GM10248 (cell line): ENCODE measurements at regions not wholly inside any gene's neighbourhood (a gene's known extent, or its start where the extent isn't known, plus 50 kb on each side); places are given as distances from the start of the nearest gene placed in this dataset.

ENCODE experiments used
- CTCF ChIA-PET: fragments of 300-600 bp; sonication (Branson Sonifier 250); formaldehyde crosslinking; extraction: SDS; loops from one replicate; lab custom pipeline; 2021; ENCODE audit warnings: antibody characterized with exemption; lab: Yijun Ruan, JAX
- POLR2A ChIA-PET: fragments of 350-650 bp; sonication (Branson Sonifier 250); formaldehyde crosslinking; extraction: SDS; loops from one replicate; lab custom pipeline; 2020; ENCODE audit warnings: antibody characterized with exemption; lab: Yijun Ruan, JAX
- DNase-seq: peaks from one replicate; pipeline ENCODE4 v3.0.0; 2012; ENCODE audit errors: extremely low spot score
- CTCF ChIP-seq: IDR thresholded peaks from 2 replicates; pipeline ENCODE4 v1.5.1; 2012; ENCODE audit warnings: mild to moderate bottlenecking, low read depth; ENCODE audit errors: extremely low read depth, missing control alignments, control extremely low read depth

GRCh38 chr22:49303061-49303735 lies 524.5 kb downstream of the BRD1 start:
- CTCF ChIA-PET: interaction anchor here (1.3 kb wide), 1 partner anchor 256 kb away, joined by 3 read pairs; no protein-coding TSS in a partner anchor
- no peak for DNase-seq
- no peak for TF ChIP-seq CTCF
- POLR2A ChIA-PET: no interaction called here

DNA sequence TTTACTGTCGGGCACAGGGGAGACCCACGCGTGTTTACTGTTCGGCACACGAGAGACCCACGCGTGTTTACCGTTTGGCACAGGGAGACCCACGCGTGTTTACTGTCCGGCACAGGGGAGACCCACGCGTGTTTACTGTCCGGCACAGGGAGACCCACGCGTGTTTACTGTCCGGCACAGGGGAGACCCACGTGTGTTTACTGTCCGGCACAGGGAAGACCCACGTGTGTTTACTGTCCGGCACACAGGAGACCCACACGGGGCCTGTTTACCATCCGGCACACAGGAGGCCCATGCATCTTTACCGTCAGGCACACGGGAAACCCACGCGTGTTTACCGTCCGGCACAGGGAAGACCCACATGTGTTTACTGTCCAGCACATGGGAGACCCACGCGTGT lies 525.1 kb downstream of the BRD1 start:
- DNase-seq: no peak
- ChIA-PET CTCF (interaction anchor here (1.3 kb wide), 1 partner anchor 256 kb away, joined by 3 read pairs; no protein-coding TSS in a partner anchor), POLR2A (no interaction called here)
- no peak for TF ChIP-seq CTCF

DNA sequence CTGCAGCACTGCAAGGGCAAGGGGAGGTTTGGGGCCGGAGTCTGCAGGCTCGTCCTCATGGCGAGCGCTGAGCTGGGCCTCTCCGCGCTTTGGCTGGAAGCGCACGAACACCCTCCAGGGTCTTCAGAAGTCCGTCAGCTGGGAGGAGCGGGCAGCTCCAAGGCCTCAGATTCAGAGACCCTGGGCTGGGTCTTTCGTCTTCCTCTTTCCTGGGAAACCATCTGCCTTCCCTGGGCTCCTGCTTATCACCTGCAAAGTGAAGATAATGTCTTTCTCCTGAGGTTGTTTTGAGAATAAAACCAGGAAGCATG lies 525.6 kb downstream of the BRD1 start:
- POLR2A ChIA-PET: no interaction called here
- CTCF ChIA-PET: no interaction called here

GRCh38 chr22:49301398-49302149 lies 526.1 kb downstream of the BRD1 start:
- TF ChIP-seq CTCF: no peak
- POLR2A ChIA-PET: no interaction called here
- CTCF ChIA-PET: no interaction called here
- DNase-seq: no peak

More for the DNA sequence above, 525.6 kb downstream of the BRD1 start:
- DNase-seq: no peak
- TF ChIP-seq CTCF: no peak

DNA sequence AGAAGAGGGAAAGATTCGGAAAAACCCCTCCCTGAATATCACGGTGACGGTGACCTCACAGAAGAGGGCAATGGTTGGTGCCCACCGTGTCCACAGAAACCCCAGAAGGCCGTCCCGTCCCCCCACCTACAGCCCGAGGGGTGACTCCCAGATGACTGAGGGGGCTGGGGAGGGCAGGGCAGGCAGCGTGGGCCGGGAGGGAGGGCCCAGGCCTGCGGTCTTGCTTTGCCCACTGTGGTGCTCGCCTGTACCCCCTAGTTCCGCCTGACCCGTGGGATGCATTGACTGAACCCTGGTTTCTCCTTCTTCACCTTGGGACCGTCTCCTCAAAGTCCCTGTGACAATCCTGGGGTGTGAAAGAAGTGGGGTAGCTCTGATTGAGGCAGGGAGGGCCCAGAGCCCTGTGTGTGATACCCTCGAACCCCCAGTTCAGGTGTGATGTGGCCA lies 526.7 kb downstream of the BRD1 start:
- TF ChIP-seq CTCF: no peak
- ChIA-PET CTCF (no interaction called here), POLR2A (no interaction called here)
- no peak for DNase-seq

DNA sequence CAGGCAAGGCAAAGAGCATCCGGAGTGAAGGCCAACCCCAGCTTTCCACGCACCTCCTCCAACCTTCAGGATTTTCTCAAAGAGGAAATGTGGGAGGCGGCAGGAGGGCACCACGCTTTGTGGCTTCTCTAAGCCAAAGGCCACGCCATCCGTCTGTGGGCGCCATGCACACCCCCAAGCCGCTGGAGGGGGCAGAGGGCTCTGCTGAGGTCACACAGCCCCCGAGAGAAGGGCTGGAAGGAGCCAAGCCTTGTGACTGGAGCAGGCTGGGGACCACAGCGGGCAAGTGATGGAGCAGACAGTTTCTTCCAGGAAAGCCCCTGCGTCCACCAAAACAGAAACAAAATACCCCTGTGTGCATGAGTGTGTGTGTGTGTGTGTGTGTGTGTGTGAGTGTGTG lies 527.4 kb downstream of the BRD1 start:
- DNase-seq: no peak
- ChIA-PET POLR2A (no interaction called here), CTCF (no interaction called here)
- no peak for TF ChIP-seq CTCF
